Hematopoietic multipotent progenitor cell (in vitro differentiated cells): ENCODE measurements at regions not wholly inside any gene's neighbourhood (a gene's known extent, or its start where the extent isn't known, plus 50 kb on each side); places are given as distances from the start of the nearest gene placed in this dataset.
A peak's percentile ranks its signal among the peaks of the same experiment; 100 is the strongest.

Source experiments
- DNase-seq, 3 donors: peaks; one replicate each; pipeline ENCODE4 v3.0.0-alpha.2; 2011 to 2015; ENCODE audit warnings: low read depth in 2 of 3, low spot score in 2 of 3

GRCh38 chrX:139297638-139298037 is 232.9 kb upstream of the F9 start:
- no peak for DNase-seq

DNA sequence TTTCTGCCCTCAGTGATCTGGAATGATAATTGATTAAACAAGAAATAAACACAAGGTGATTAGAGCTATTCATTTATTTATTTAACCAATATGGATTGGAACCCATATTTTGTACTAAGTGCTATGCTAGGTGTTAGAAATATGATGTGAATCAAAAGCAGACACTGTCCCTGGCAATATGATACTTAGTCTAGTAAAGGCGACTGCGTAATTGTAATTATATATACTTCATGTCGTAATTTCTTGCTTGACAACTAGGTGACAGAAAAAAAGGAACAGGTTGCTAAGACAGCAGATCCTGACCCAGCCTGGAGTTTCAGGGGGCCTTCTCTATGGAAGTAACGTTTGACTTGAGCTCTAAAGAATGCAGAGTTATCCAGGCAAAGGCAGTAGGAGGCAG is 236.5 kb upstream of the F9 start:
- DNase-seq = no peak

DNA sequence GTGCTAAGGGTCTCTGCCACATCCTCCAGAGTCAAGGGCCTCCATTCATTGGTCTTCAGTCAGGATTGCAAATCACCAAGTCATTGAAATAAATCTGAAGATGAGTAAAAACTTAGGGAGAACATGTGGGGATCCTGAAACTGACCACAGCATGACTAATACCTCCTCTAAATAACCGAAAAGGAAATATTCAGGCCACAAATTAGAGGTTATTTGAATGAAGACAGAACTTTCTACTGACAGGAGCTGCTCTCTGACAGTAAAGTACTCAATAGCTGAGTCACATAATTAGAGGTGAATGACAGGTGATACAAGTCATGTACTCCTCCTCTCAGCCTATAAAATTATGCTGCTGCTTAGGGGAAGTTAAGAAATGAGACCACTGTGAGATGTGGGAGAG is 240.2 kb upstream of the F9 start:
- no peak for DNase-seq

DNA sequence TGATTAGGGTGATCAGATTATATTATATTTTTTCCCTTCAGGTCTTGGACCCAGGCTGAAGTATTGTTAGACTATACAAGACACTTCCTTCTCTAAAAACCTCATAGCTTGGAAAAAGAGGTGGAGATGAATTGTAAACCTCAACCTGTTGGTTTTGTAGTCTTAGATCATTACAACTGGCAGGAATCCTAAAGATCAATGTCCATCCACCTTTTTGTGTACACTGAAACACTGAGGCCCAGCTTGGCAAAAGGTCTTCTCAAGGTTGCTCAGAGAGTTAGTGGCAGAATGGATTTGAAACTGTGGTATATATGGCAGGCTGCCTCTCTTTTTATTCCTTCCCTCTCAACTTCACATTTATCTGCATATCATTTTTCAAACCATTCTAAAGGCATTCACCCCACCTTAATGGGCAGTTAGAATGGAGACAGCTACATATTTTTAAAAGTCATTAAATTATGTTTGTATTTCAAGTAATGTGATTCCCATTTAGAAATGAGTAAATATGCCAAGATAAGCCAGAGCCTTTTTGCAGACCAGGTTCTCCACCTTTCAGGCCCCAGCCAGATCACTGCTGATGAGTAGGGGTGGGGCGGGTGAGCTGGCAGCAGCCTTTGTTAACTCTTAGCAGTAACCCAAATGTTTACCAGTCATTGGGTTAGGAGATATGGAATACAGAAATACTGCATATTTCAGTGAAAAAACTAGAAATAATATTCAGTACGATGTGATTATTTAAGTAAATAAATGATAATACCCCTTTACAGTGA is 243.2 kb upstream of the F9 start:
- no peak for DNase-seq

DNA sequence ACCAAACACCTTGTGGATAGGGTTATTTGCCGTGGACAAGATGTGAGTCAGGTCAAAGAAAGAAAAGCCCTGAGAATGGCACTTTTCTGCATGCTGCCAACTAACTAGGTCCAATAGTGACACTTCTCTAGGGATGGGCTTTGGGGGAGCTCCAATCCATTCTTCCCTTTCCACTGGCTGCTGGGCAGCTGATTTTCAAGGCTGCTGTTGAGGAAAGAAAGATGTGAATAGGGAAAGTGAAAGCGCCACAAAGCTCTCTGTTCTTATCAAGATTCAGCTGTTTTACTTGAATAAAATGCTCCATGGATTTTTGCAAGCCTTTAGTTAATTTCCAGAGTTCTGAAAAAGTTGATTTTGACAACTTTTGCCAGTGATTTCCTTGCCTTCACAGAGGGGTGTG is 244.2 kb upstream of the F9 start:
- DNase-seq = no peak

GRCh38 chrX:139267851-139268250 is 262.7 kb upstream of the F9 start:
- DNase-seq = no peak

DNA sequence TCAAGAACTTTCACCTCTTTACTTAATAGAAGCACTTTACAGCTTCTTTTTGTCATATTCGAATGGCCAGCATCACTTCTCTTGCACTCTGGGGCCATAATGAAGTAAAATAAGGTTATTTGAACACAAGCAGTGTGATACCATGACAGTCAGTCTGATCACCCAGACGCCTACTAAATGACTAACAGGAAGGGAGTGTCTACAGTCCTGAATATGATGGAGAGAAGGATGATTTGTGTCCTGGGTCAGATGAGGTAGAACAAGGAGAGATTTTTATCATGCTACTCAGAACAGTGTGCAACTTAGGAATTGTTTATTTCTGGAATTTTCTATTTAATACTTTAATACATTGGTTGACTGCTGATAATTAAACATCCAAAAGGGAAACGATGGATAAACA is 284.2 kb upstream of the F9 start:
- no peak for DNase-seq

GRCh38 chrX:139237141-139237540 is 293.4 kb upstream of the F9 start:
- DNase-seq = no peak

- no peak for DNase-seq
These were observed 295.6 kb upstream of the F9 start for GRCh38 chrX:139234898-139235297.

DNA sequence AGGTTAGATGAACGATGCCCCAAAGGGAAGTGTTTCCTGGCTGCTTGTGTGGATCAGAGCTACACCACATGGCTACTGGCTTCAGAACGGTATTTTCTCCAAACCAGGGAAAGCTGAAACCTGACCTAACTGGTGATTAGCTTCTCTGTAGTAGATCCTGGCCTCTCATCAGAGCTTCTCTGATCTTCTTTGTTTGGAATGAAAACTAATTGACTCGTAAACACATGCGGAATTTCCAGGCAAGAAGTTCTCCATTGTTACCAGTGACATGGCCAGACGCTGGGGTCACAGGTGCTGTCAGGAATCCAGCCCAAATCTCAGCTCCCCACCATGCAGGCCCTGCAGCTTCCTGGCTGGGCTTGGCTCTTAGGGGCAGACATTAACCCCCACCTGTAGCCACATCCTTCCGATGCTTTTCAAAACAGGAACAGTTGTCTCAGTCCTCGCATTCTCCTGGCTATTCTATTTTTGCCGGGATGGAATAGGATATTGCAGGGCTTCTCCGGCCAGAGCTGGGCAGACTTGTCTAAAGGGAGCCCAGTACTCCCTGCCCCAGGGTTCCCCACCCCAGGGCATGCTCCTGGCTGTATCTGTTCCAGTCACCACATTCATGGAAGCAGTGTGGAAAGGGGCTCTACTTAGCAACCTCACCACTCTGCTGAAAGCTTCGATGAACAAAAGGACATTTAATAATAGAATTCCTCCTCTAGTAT is 305.4 kb upstream of the F9 start:
- DNase-seq = no peak

DNA sequence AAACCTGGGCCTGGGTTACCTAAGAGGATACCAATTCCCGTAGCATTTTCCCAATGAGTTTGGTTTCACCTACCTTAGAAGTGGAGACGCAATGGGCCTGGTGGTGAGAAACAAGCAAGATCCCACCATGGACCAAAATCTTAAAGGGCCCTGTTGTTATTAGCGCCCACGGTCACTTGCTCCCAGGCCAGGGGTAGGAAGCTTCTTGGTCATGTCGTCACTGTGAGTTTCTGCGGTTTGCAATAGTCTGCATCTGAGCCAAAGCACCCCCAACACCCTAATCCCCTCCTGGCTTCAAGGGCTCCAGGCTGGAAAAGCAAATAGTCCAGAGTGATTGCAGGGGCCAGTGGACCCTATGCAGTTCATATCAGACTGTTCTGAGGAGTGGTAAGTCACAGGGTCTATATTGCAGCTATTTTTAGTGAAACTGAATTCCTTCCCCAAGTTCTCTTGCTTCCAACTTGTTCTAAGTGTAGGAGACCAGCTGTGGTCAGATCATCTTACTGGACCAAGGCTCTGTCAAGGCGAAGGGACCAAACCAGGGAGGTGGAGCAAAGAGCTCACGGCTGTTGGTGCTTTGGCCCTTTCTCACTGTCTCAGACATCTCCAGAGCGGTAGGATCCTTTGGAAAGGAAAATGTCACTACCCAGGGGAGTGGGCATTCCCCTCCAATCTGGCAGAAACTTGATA is 307.9 kb upstream of the F9 start:
- DNase-seq = no peak

DNA sequence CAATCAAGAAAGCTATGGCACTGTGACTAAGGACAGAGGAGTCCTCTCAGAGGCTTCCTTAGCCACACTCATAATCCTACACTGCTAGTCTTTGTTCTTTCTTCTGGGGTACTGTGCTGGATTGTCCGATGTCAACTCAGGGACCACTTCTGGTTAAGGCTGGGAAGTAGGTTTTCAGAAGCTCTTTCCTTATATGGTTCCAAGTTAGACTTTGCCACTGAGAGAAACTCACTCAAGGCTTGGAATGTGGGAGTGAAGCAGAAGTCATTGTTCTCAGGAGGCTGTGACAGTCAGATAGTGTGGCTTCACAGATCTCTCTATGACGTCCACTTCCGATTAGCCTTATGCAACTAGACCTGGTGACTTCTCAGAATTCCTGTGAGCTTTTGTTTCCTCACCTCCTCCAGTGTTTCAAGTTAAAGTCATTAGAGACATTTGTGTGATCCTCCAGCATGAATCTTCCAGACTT is 317.3 kb upstream of the F9 start:
- no peak for DNase-seq

DNA sequence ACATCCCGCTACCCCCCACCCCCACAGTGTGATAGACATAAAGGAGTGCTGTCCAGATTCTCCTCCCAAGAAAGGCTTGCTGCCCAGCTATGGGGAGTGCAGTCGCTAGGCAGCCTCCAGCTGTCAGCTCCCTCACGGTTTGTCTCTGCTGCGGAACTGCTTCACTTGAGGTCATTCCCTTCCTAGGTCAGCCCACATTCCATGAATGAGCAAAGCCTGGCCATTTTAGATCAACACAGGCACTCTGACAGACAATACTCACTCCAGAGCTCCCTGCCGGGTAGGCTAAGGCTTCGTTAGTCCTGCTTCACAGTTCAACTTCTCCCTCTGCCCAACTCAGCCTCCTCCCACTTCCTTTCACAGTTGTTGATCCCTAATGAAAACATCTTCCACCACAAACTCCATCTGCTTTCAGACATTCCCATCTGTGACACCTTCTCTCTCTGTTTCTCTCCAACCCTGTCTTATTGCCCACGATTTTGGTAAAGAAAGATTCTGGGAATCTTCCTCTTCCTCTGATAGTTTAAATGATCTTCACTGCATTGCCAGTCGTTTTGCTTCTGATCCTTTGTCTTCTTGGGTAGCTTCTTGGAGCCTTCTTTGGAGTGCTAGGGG is 318.9 kb upstream of the F9 start:
- no peak for DNase-seq

- DNase-seq = no peak
These were observed 321.2 kb upstream of the F9 start for GRCh38 chrX:139209342-139209741.

DNA sequence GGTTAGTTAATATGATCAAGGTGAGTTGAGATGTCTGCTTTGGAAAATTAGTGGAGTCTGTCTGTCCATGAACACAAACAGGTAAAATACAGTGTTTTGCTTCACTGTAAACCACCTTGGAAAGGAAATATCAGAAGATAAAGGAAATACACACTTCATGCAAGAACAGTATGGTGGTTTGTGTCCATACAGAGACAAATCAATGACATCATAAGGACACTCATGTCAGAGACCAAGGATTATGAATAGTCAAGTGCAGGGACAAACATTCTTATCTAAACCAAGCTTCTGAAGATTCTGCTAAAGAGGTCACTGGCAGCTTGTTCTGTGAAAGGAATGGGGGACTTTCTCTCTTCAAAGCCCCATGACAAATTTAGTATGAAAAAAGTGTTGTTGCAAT is 322.9 kb upstream of the F9 start:
- DNase-seq = no peak

DNA sequence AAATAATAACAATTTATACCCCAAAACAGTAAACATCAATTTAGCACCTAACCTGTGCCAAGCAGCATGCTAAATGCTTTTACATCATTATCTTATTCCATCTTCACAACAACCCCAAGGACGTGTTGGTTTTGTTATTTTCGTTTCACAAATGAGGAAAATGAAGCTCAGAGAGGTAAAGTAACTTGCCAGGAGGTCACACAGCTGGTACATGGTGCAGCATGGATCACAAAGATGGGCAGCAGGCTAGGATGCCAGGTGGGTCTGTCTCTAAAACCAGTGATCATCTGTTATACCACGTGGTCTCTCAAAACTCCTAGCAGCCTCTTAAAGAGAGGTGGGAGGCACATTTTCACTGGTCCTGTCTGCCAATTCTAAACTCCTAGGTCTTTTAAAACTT is 323.6 kb upstream of the F9 start:
- DNase-seq = no peak

GRCh38 chrX:139204898-139205667 is 325.5 kb upstream of the F9 start:
- DNase-seq = peak in 2 of 3 donors; percentile 49 to 72

DNA sequence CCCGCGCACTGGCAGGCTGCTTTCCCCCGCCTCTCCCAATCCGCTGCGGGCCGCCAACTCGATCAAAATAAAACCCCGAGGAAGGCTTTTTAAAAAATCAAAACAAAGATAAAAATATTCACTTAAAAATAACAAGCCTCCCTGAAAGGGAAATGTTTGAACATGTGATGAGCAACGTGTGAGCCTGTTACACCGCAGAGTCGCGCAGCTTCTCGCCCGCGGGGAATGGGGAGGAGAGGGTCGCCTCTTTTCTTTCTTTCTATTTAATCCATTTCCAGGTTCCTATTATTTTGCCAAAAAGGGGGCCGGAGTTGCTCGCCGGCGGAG is 326.0 kb upstream of the F9 start:
- peak in 1 of 3 donors; percentile 14 for DNase-seq

GRCh38 chrX:139203651-139204570 is 326.6 kb upstream of the F9 start:
- peak in 1 of 3 donors; percentile 26 for DNase-seq
